Hematopoietic multipotent progenitor cell treated with erythropoietin and hydrocortisone succinate and interleukin-3 and kit ligand, for 15 days (in vitro differentiated cells): ENCODE measurements at regions not wholly inside any gene's neighbourhood (a gene's known extent, or its start where the extent isn't known, plus 50 kb on each side); places are given as distances from the start of the nearest gene placed in this dataset.
"Not testable (repeated sequence)": the region's sequence is repeated elsewhere in the genome, so short reads cannot be mapped to it uniquely, and the experiment has no call there.

ENCODE experiments used
- DNase-seq: peaks from one replicate; pipeline ENCODE4 v3.0.0-alpha.2; 2015; ENCODE audit warnings: low spot score

GRCh38 chr13:84655677-84656076 is 773.4 kb upstream of the SLITRK1 start:
- DNase-seq = no peak

- no peak for DNase-seq
Measured at GRCh38 chr13:84654654-84655275, 772.5 kb upstream of the SLITRK1 start.

- no peak for DNase-seq
Measured at GRCh38 chr13:84653915-84654534, 771.8 kb upstream of the SLITRK1 start.

- no peak for DNase-seq
Measured at GRCh38 chr13:84651705-84652104, 769.4 kb upstream of the SLITRK1 start.

GRCh38 chr13:84651288-84651687 is 769.0 kb upstream of the SLITRK1 start:
- no peak for DNase-seq

GRCh38 chr13:84649853-84650252 is 767.6 kb upstream of the SLITRK1 start:
- DNase-seq = no peak

- no peak for DNase-seq
Measured at GRCh38 chr13:84648069-84648640, 765.9 kb upstream of the SLITRK1 start.

GRCh38 chr13:84646957-84647356 is 764.7 kb upstream of the SLITRK1 start:
- no peak for DNase-seq

- DNase-seq = no peak
Measured at GRCh38 chr13:84645196-84646012, 763.1 kb upstream of the SLITRK1 start.

- no peak for DNase-seq
Measured at GRCh38 chr13:84641491-84641890, 759.2 kb upstream of the SLITRK1 start.

- DNase-seq = no peak
Measured at GRCh38 chr13:84640691-84641090, 758.4 kb upstream of the SLITRK1 start.

- no peak for DNase-seq
Measured at GRCh38 chr13:84630476-84630875, 748.2 kb upstream of the SLITRK1 start.

- DNase-seq = no peak
Measured at GRCh38 chr13:84616864-84617263, 734.6 kb upstream of the SLITRK1 start.

- no peak for DNase-seq
Measured at GRCh38 chr13:84609716-84610115, 727.4 kb upstream of the SLITRK1 start.

- DNase-seq = no peak
Measured at GRCh38 chr13:84607261-84608013, 725.2 kb upstream of the SLITRK1 start.

- DNase-seq = no peak
Measured at GRCh38 chr13:84606616-84607015, 724.3 kb upstream of the SLITRK1 start.

- no peak for DNase-seq
Measured at GRCh38 chr13:84605927-84606326, 723.7 kb upstream of the SLITRK1 start.

- DNase-seq = no peak
Measured at GRCh38 chr13:84591444-84591843, 709.2 kb upstream of the SLITRK1 start.

- DNase-seq = no peak
Measured at GRCh38 chr13:84590663-84591062, 708.4 kb upstream of the SLITRK1 start.

- no peak for DNase-seq
Measured at GRCh38 chr13:84588023-84588422, 705.7 kb upstream of the SLITRK1 start.

GRCh38 chr13:84579901-84580300 is 697.6 kb upstream of the SLITRK1 start:
- not testable (repeated sequence) for DNase-seq

- no peak for DNase-seq
Measured at GRCh38 chr13:84574851-84575250, 692.6 kb upstream of the SLITRK1 start.
